ENCODE measurements at regions not wholly inside any gene's neighbourhood (a gene's known extent, or its start where the extent isn't known, plus 50 kb on each side); places are given as distances from the start of the nearest gene placed in this dataset.

DNA sequence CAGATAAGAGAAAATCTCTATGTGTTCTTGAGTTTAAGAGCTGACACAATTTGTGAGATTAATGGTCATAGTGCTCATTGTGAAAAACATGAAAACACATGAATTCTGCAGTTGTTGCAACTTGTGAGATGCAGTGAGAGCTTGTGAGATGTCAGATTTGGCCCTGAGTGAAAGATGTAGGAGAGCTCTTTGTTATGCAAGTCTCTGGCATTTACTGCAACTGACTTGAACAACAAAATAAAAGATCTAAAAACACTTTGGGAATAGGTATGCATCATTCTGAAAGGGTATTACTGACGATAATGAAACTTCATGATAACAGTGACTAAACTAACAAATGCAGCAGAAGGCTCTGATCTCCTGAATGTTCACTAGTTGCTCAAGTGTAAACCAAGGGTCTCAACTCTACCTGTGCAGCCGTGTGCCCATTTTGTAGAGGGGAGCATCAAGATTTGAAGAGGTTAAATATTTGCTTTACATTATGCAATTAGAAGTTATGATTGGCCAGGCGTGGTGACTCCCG lies 50.8 kb upstream of the SMIM36 start:
- Histone ChIP-seq H3K4me3 (ENCODE audit: low read depth in 1 of 5, low read length in 5 of 5) (no peak overlapping the region), H3K9ac (ENCODE audit: low read length in 5 of 5) (no peak overlapping the region), H3K4me1 (ENCODE audit: control insufficient read depth in 5 of 5, insufficient read depth in 5 of 5, low read length in 5 of 5) (peaks cover 0 to 16% (median 9%) of the 10 kb centered on the region in 5 donors), H3K27me3 (ENCODE audit: control insufficient read depth in 5 of 5, insufficient read depth in 4 of 5, low read length in 5 of 5) (no peaks in the 10 kb centered on the region), H3K9me3 (ENCODE audit: control insufficient read depth in 5 of 5, low read length in 5 of 5) (no peaks in the 10 kb centered on the region), H3K27ac (ENCODE audit: low read depth, low read length) (no peak overlapping the region), H3K36me3 (ENCODE audit: control insufficient read depth in 5 of 5, insufficient read depth in 5 of 5, low read length in 5 of 5) (no peaks in the 10 kb centered on the region)

DNA sequence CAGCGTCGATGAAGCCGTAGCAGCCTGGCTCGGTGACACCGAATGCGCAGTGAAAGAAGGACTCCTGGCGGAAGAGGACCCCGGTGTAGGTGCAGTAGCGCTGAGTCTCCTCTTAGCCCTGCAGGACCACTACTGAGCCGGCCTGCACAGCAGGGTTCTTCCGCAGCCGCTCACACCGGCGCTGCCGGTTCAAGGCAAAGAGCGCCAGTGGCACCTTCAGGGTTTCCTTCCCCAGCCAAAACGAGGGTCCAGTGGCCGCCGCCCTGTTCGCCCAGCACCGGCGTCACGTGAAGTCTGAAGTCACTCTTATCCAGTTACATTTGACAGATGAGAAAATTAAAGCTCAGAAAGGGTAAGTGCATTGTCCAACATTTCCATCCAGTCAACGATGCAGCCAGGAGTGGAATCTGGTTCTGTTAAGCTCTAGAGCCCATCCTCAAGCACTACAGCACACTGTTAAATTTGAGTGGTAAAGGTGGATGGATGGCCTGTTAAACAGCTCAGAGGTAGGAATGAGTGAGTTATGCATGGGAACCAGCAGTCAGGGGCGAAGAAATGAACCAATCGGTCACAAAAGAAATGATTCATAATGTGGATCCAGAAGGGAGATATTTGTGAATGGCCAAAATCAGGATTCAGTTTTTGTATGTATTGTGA lies 50.2 kb upstream of the SMIM36 start:
- H3K4me3 ChIP-seq (ENCODE audit: low read depth in 1 of 5, low read length in 5 of 5), result no peak overlapping the region
- H3K4me1 ChIP-seq (ENCODE audit: control insufficient read depth in 5 of 5, insufficient read depth in 5 of 5, low read length in 5 of 5), result peaks cover 0 to 12% (median 6%) of the 10 kb centered on the region in 5 donors
- no peak overlapping the region for H3K9ac ChIP-seq (ENCODE audit: low read length in 5 of 5)
- no peaks in the 10 kb centered on the region for H3K36me3 ChIP-seq (ENCODE audit: control insufficient read depth in 5 of 5, insufficient read depth in 5 of 5, low read length in 5 of 5)
- no peak overlapping the region for H3K27ac ChIP-seq (ENCODE audit: low read depth, low read length)
- no peaks in the 10 kb centered on the region for H3K9me3 ChIP-seq (ENCODE audit: control insufficient read depth in 5 of 5, low read length in 5 of 5)
- H3K27me3 ChIP-seq (ENCODE audit: control insufficient read depth in 5 of 5, insufficient read depth in 4 of 5, low read length in 5 of 5), result no peaks in the 10 kb centered on the region
